ENCODE measurements at regions not wholly inside any gene's neighbourhood (a gene's known extent, or its start where the extent isn't known, plus 50 kb on each side); places are given as distances from the start of the nearest gene placed in this dataset.

DNA sequence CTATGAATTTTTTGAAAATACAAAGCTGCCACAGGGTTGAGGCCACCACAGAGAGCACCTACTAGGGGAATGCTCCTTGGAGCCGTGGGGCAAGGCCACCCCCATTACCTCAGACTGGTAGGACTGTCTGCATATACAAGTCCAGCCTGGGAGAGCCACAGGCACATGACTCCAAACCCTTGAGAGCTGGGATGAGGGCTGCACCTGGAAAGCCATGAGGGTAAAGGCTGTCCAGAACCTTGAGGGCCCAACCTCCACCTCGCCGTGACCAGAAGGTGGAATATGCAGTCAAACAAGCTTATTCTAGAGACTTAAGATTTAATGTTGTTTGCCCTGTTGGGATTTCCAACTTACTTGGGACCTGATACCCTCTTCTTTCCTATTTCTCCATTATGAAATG is 69.5 kb upstream of the TSLP start:
- H3K27me3 ChIP-seq (ENCODE audit: control insufficient read depth, low read length): no peaks in the 10 kb centered on the region
- TF ChIP-seq EZH2phosphoT487 (IDR thresholded peaks at IDR 0.05; ENCODE audit: borderline replicate concordance, low read length): no peak
- TF ChIP-seq, protein P1, sequence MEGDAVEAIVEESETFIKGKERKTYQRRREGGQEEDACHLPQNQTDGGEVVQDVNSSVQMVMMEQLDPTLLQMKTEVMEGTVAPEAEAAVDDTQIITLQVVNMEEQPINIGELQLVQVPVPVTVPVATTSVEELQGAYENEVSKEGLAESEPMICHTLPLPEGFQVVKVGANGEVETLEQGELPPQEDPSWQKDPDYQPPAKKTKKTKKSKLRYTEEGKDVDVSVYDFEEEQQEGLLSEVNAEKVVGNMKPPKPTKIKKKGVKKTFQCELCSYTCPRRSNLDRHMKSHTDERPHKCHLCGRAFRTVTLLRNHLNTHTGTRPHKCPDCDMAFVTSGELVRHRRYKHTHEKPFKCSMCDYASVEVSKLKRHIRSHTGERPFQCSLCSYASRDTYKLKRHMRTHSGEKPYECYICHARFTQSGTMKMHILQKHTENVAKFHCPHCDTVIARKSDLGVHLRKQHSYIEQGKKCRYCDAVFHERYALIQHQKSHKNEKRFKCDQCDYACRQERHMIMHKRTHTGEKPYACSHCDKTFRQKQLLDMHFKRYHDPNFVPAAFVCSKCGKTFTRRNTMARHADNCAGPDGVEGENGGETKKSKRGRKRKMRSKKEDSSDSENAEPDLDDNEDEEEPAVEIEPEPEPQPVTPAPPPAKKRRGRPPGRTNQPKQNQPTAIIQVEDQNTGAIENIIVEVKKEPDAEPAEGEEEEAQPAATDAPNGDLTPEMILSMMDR (IDR thresholded peaks at IDR 0.05; ENCODE audit: low read depth, low read length, poor library complexity, severe bottlenecking): no peak
- no peak overlapping the region for H3K27ac ChIP-seq (ENCODE audit: low read depth, low read length)
- H3K4me2 ChIP-seq (ENCODE audit: low read length): no peak overlapping the region
- no peaks in the 10 kb centered on the region for H3K9me2 ChIP-seq (replicated peaks; ENCODE audit: control insufficient read depth, low read length)
- H3F3A ChIP-seq (ENCODE audit: control insufficient read depth, insufficient read depth): no peaks in the 10 kb centered on the region
- no peaks in the 10 kb centered on the region for H3K36me3 ChIP-seq (ENCODE audit: control insufficient read depth, low read length)
- H3K9me3 ChIP-seq (ENCODE audit: control insufficient read depth, insufficient read depth, low read length): no peaks in the 10 kb centered on the region
- H3K79me2 ChIP-seq (ENCODE audit: control insufficient read depth, low read length): no peaks in the 10 kb centered on the region
- no peaks in the 10 kb centered on the region for H3K4me1 ChIP-seq (ENCODE audit: control insufficient read depth, low read length)
- no peak overlapping the region for H3K4me3 ChIP-seq (ENCODE audit: low read length)
- H4K20me1 ChIP-seq (ENCODE audit: control insufficient read depth, insufficient read depth, low read depth, low read length): no peaks in the 10 kb centered on the region

DNA sequence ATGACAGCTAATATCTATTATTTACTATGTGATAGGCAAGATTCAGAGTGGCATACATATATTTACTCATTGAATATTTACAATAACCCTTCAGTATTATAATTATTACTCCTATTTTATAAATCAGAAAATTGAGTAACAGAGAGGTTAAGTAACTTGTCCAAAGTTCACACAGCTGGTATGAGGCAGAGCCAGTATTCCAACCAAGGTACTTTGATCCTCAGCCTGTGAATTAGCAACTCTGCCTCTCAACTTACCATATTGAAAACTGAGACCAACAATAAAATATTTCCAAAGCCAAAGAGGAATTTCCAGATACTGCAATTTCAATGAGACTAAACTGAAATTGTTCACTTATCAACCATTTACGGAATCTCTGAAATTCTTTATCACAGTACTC is 67.9 kb upstream of the TSLP start:
- no peaks in the 10 kb centered on the region for H3K36me3 ChIP-seq (ENCODE audit: control insufficient read depth, low read length)
- no peaks in the 10 kb centered on the region for H3K9me2 ChIP-seq (replicated peaks; ENCODE audit: control insufficient read depth, low read length)
- no peaks in the 10 kb centered on the region for H3K9me3 ChIP-seq (ENCODE audit: control insufficient read depth, insufficient read depth, low read length)
- H3K4me1 ChIP-seq (ENCODE audit: control insufficient read depth, low read length): no peaks in the 10 kb centered on the region
- H3K4me2 ChIP-seq (ENCODE audit: low read length): no peak overlapping the region
- no peak overlapping the region for H3K4me3 ChIP-seq (ENCODE audit: low read length)
- no peaks in the 10 kb centered on the region for H4K20me1 ChIP-seq (ENCODE audit: control insufficient read depth, insufficient read depth, low read depth, low read length)
- H3K27ac ChIP-seq (ENCODE audit: low read depth, low read length): no peak overlapping the region
- TF ChIP-seq, protein P1 (IDR thresholded peaks at IDR 0.05; ENCODE audit: low read depth, low read length, poor library complexity, severe bottlenecking): no peak
- no peak for TF ChIP-seq EZH2phosphoT487 (IDR thresholded peaks at IDR 0.05; ENCODE audit: borderline replicate concordance, low read length)
- no peaks in the 10 kb centered on the region for H3K27me3 ChIP-seq (ENCODE audit: control insufficient read depth, low read length)
- H3K79me2 ChIP-seq (ENCODE audit: control insufficient read depth, low read length): no peaks in the 10 kb centered on the region
- no peaks in the 10 kb centered on the region for H3F3A ChIP-seq (ENCODE audit: control insufficient read depth, insufficient read depth)

DNA sequence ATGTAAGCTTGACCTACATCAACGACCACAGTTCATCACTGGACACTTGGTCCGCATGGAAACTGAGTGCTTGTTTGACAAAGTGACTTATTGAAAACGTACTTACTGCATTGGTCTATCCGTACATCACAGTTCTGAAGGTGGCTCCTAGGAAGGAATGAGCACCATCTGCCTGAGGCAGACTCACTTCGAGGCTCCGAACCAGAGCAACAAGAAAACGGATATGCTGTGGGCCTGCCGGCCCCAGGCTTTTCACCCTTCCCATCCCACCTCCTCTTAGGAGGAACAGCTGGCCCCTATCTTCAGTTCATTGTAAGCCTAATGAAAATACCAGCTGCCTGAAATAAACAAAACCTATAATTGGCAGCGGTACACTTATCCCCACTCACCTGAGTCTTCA is 67.2 kb upstream of the TSLP start:
- H3K4me2 ChIP-seq (ENCODE audit: low read length): no peak overlapping the region
- H3F3A ChIP-seq (ENCODE audit: control insufficient read depth, insufficient read depth): no peaks in the 10 kb centered on the region
- H3K4me3 ChIP-seq (ENCODE audit: low read length): no peak overlapping the region
- no peak for TF ChIP-seq EZH2phosphoT487 (IDR thresholded peaks at IDR 0.05; ENCODE audit: borderline replicate concordance, low read length)
- TF ChIP-seq, protein P1 (IDR thresholded peaks at IDR 0.05; ENCODE audit: low read depth, low read length, poor library complexity, severe bottlenecking): no peak
- no peaks in the 10 kb centered on the region for H3K4me1 ChIP-seq (ENCODE audit: control insufficient read depth, low read length)
- no peak overlapping the region for H3K27ac ChIP-seq (ENCODE audit: low read depth, low read length)
- H3K36me3 ChIP-seq (ENCODE audit: control insufficient read depth, low read length): no peaks in the 10 kb centered on the region
- no peaks in the 10 kb centered on the region for H3K9me2 ChIP-seq (replicated peaks; ENCODE audit: control insufficient read depth, low read length)
- H3K79me2 ChIP-seq (ENCODE audit: control insufficient read depth, low read length): no peaks in the 10 kb centered on the region
- no peaks in the 10 kb centered on the region for H3K9me3 ChIP-seq (ENCODE audit: control insufficient read depth, insufficient read depth, low read length)
- no peaks in the 10 kb centered on the region for H3K27me3 ChIP-seq (ENCODE audit: control insufficient read depth, low read length)
- H4K20me1 ChIP-seq (ENCODE audit: control insufficient read depth, insufficient read depth, low read depth, low read length): no peaks in the 10 kb centered on the region

DNA sequence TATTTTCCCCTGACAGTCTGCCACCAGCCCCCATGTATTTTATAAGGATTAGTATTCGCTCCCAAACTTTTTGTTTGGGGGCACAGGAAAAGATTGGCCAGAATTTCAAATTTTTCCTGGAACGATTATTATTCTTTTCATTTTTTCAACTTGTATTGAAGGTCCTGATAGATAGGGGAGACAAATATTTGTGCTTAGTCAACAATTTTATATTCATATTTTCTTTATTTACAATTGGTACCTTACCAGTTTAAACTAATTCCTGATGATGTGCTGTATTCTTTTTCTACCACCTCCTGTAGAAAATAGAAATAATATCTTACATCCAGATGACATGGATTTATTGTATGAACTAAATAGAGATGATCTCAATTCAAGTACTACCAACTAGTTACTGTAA is 60.7 kb upstream of the TSLP start:
- no peaks in the 10 kb centered on the region for H3F3A ChIP-seq (ENCODE audit: control insufficient read depth, insufficient read depth)
- no peaks in the 10 kb centered on the region for H3K4me1 ChIP-seq (ENCODE audit: control insufficient read depth, low read length)
- no peaks in the 10 kb centered on the region for H3K9me3 ChIP-seq (ENCODE audit: control insufficient read depth, insufficient read depth, low read length)
- no peaks in the 10 kb centered on the region for H4K20me1 ChIP-seq (ENCODE audit: control insufficient read depth, insufficient read depth, low read depth, low read length)
- H3K79me2 ChIP-seq (ENCODE audit: control insufficient read depth, low read length): no peaks in the 10 kb centered on the region
- no peaks in the 10 kb centered on the region for H3K9me2 ChIP-seq (replicated peaks; ENCODE audit: control insufficient read depth, low read length)
- H3K27me3 ChIP-seq (ENCODE audit: control insufficient read depth, low read length): no peaks in the 10 kb centered on the region
- no peak for TF ChIP-seq EZH2phosphoT487 (IDR thresholded peaks at IDR 0.05; ENCODE audit: borderline replicate concordance, low read length)
- TF ChIP-seq, protein P1 (IDR thresholded peaks at IDR 0.05; ENCODE audit: low read depth, low read length, poor library complexity, severe bottlenecking): no peak
- no peak overlapping the region for H3K4me3 ChIP-seq (ENCODE audit: low read length)
- no peaks in the 10 kb centered on the region for H3K36me3 ChIP-seq (ENCODE audit: control insufficient read depth, low read length)
- H3K27ac ChIP-seq (ENCODE audit: low read depth, low read length): no peak overlapping the region
- H3K4me2 ChIP-seq (ENCODE audit: low read length): no peak overlapping the region
